ENCODE measurements at regions not wholly inside any gene's neighbourhood (a gene's known extent, or its start where the extent isn't known, plus 50 kb on each side); places are given as distances from the start of the nearest gene placed in this dataset.

DNA sequence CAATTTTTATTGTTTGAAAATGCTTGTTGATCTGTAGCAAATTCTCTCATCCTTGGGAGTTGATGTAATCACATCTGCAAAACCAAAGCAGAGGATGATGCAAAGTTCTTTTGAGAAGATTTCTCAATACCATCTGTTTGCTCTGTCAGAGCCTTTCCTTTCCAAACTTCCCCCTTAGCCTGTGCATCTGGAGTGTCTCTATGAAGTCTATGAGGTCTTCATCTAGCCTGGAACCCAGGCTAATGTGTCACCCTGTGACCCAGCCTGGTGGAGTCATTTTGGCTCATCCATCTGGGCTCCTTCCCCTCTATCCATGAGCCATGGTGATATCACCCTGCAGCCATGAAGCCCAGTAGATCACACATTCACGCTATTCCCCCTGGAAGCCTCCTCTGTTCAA is 123.2 kb upstream of the SLC7A14 start:
- H4K20me1 ChIP-seq (replicated peaks; ENCODE audit: control insufficient read depth, insufficient read depth, low read length), result no peaks in the 10 kb centered on the region
- ATAC-seq (no peak), FAIRE-seq (no peak), DNase-seq (ENCODE audit: extremely low read depth in 1 of 4, low spot score in 3 of 4) (no peak)
- H3K9me1 ChIP-seq (ENCODE audit: control insufficient read depth, insufficient read depth, low read length), result no peaks in the 10 kb centered on the region
- H3K4me3 ChIP-seq, result no peak overlapping the region
- no peak overlapping the region for H3K9ac ChIP-seq (ENCODE audit: insufficient read depth in 1 of 2, low read depth in 2 of 2, low read length in 2 of 2)
- H3K4me2 ChIP-seq (ENCODE audit: insufficient read depth, low read length), result no peak overlapping the region
- BruUV-seq (replicated peaks), result no TSS peak
- 67% methylated on average over 1 of the region's 1 CpG for WGBS (ENCODE audit: insufficient coverage, low coverage, missing lambda C conversion rate)
- H3K79me2 ChIP-seq (ENCODE audit: control insufficient read depth, insufficient read depth, low read length), result no peaks in the 10 kb centered on the region
- H3K27ac ChIP-seq (ENCODE audit: extremely low read depth, low read depth, low read length), result no peak overlapping the region
- intact Hi-C loops (cut with micrococcal nuclease) (no loop called here), in situ Hi-C loops (cut with MboI) (no loop called here)
- POLR2A ChIA-PET, result interaction anchor here (0.6 to 2.8 kb wide), 3 partner anchors 8 to 96 kb away, joined by 3 to 10 read pairs (median 5); no protein-coding TSS in a partner anchor
- 0 out of 2 replicates have a peak, but pooled peaks cover 2% of the 10 kb centered on the region for H3K9me3 ChIP-seq (replicated peaks; ENCODE audit: control insufficient read depth, insufficient read depth, low read depth, low read length)
- 0 out of 2 replicates have a peak overlapping the region, but pooled peaks have one; percentile 10 for H2AFZ ChIP-seq (ENCODE audit: low read depth, low read length)
- H3K27me3 ChIP-seq (ENCODE audit: control insufficient read depth in 2 of 2, insufficient read depth in 2 of 2, low read length in 2 of 2), result no peaks in the 10 kb centered on the region
- no peaks in the 10 kb centered on the region for H3K36me3 ChIP-seq (ENCODE audit: control insufficient read depth, insufficient read depth, low read length)
- TF ChIP-seq CEBPG (CRISPR knock-in tag; IDR thresholded peaks at IDR 0.05) (no peak), CEBPG (tag; conservative IDR thresholded peaks at IDR 0.05 in 1 of 2, IDR thresholded peaks at IDR 0.05 in 1 of 2) (peak; percentile 74 to 83), CEBPB (tag; IDR thresholded peaks at IDR 0.05) (peak; percentile 65), TRIM24 (IDR thresholded peaks at IDR 0.05) (peak in 1 of 2 experiments; percentile 42; a peak in 1 of 4 replicates), ZNF707 (CRISPR knock-in tag; conservative IDR thresholded peaks at IDR 0.05) (no peak)
- TF ChIP-seq, protein P1, sequence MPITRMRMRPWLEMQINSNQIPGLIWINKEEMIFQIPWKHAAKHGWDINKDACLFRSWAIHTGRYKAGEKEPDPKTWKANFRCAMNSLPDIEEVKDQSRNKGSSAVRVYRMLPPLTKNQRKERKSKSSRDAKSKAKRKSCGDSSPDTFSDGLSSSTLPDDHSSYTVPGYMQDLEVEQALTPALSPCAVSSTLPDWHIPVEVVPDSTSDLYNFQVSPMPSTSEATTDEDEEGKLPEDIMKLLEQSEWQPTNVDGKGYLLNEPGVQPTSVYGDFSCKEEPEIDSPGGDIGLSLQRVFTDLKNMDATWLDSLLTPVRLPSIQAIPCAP (CRISPR knock-in tag; IDR thresholded peaks at IDR 0.05; ENCODE audit: borderline replicate concordance), result no peak
- TF ChIP-seq, protein P2, sequence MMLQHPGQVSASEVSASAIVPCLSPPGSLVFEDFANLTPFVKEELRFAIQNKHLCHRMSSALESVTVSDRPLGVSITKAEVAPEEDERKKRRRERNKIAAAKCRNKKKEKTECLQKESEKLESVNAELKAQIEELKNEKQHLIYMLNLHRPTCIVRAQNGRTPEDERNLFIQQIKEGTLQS (IDR thresholded peaks at IDR 0.05), result peak; percentile 23; the same call in 1 of the 2 replicates
- TF ChIP-seq, protein P2 (CRISPR knock-in tag; conservative IDR thresholded peaks at IDR 0.05), result no peak
- no peaks in the 10 kb centered on the region for H3K4me1 ChIP-seq (replicated peaks in 1 of 2; ENCODE audit: control insufficient read depth in 2 of 2, insufficient read depth in 2 of 2, low read length in 2 of 2)
- CTCF ChIA-PET (ENCODE audit: low intra/inter-chr PET ratio), result no interaction called here

All from K562 (cell line).